ENCODE measurements at regions not wholly inside any gene's neighbourhood (a gene's known extent, or its start where the extent isn't known, plus 50 kb on each side); places are given as distances from the start of the nearest gene placed in this dataset.

DNA sequence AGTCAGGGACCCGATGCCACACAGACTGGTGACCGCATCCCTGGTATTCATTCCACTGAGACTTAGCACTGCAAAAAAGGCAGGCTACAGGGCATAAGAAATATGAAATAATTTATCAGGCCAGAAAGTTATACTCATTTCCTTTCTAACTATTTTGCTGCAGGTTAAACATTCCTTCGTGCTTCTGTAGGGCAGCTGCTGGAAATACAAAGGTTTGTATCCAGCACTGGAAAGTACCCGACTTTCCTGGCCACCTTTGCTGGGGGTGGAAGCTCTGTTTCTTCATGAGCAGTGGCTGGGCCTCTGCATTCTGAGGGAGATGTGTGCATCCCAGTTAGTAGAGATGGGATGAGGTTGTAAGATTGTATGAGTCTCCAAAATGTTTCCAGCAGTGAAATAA is 478.6 kb upstream of the WWC1 start:
- TF ChIP-seq, protein P1, sequence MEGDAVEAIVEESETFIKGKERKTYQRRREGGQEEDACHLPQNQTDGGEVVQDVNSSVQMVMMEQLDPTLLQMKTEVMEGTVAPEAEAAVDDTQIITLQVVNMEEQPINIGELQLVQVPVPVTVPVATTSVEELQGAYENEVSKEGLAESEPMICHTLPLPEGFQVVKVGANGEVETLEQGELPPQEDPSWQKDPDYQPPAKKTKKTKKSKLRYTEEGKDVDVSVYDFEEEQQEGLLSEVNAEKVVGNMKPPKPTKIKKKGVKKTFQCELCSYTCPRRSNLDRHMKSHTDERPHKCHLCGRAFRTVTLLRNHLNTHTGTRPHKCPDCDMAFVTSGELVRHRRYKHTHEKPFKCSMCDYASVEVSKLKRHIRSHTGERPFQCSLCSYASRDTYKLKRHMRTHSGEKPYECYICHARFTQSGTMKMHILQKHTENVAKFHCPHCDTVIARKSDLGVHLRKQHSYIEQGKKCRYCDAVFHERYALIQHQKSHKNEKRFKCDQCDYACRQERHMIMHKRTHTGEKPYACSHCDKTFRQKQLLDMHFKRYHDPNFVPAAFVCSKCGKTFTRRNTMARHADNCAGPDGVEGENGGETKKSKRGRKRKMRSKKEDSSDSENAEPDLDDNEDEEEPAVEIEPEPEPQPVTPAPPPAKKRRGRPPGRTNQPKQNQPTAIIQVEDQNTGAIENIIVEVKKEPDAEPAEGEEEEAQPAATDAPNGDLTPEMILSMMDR (IDR thresholded peaks at IDR 0.05) = no peak
- no peak for TF ChIP-seq POLR2A (IDR thresholded peaks at IDR 0.05)
